ENCODE measurements at regions not wholly inside any gene's neighbourhood (a gene's known extent, or its start where the extent isn't known, plus 50 kb on each side); places are given as distances from the start of the nearest gene placed in this dataset.

- peak in 1 of 3 donors; percentile 52 for DNase-seq (ENCODE audit: low read depth in 2 of 3, low spot score in 2 of 3)
Measured at GRCh38 chr3:5787861-5788488, 600.5 kb downstream of the EDEM1 start.

- no peak for DNase-seq (ENCODE audit: low read depth in 2 of 3, low spot score in 2 of 3)
Measured at GRCh38 chr3:5788496-5788895, 601.0 kb downstream of the EDEM1 start.

GRCh38 chr3:5791558-5791957 lies 604.1 kb downstream of the EDEM1 start:
- DNase-seq (ENCODE audit: low read depth in 2 of 3, low spot score in 2 of 3), result no peak

GRCh38 chr3:5796541-5796940 lies 609.0 kb downstream of the EDEM1 start:
- DNase-seq (ENCODE audit: low read depth in 2 of 3, low spot score in 2 of 3), result no peak

DNA sequence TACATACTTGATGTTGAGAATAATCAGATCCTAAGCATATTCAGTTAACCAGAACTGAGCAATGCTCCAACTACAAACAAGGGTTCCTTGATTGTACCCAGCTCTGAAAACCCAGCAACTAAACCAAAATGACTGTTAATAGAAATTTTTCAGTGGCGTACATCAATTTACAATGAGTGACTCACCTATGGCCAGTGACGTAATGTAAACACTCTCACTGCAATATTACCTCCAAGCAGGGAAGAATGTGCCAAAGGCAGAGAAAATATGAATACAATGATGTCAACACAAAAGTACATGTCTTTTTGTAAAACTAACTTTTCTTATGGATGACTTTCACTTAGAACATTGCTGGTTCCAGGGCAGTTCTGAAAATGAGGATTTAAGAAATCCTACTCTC lies 611.3 kb downstream of the EDEM1 start:
- no peak for DNase-seq (ENCODE audit: low read depth in 2 of 3, low spot score in 2 of 3)

DNA sequence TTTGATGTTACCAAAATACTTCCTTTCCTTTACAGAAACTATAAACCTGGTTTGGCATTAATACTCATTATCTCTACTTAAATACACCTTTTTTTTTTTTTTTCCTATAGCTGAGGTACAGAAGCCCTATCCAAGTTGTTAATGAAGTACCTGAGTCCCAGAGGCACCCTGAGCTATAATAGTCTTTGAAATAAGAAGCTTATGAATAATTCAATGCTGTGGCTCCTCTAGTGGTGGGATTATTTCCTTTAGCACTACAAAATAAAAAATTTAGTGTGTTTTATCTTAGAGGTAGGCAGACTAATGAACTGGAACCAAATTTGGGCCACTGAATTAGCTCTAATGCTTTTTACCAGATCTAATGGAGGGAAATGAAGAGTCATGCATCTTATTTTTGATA lies 611.9 kb downstream of the EDEM1 start:
- DNase-seq (ENCODE audit: low read depth in 2 of 3, low spot score in 2 of 3), result no peak

- DNase-seq (ENCODE audit: low read depth in 2 of 3, low spot score in 2 of 3), result no peak
Measured at GRCh38 chr3:5800965-5801364, 613.5 kb downstream of the EDEM1 start.

DNA sequence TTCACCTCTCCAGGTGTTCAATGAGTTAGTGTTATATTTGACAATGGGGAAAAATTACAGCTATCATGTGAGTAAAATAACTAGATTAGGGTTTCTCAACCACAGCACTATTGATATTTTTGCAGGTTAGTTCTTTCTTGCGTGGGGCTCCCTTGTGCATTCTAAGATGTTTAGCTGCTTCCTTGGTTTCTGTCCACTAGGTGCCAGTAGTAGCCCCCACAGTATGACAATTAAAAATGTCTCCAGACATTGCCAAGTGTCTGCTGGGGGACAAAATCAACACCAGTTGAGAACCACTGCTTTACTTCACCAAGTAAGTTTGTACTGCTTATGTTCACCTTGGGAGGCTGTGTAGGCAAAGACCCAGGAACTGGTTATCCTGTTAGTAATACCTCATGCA lies 618.7 kb downstream of the EDEM1 start:
- DNase-seq (ENCODE audit: low read depth in 2 of 3, low spot score in 2 of 3), result peak in 1 of 3 donors; percentile 27

DNA sequence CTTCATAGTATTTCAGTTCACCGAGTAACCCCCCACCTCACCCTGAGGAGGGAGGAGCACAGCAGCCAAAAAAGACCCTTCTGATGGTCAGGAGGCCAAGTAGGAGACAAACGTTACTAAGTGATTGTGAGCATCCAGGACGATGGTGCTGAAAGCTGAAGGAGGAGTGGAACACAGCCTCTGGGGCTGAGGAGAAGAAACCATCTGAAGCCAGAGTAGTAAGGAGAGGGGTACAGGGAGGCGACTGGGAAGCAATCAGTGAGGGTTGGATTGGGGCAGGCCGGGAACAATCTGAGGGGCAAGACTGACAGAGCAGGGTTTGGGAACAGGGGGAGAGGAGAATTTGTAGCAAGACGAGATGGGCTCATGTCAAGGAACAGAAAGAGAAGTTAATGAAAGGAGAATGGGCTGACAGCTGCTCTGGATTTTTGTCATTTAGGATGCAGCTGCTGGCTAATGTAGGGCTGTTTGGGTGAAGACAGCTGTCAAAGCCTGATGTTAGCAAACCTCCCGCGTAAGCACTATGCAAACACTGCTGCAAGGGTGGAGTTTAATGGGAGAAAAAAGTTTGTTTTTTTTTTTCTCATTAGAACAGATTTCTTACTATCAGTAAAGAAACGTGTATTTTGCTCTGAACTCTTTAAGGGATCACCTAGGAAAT lies 622.2 kb downstream of the EDEM1 start:
- DNase-seq (ENCODE audit: low read depth in 2 of 3, low spot score in 2 of 3), result no peak

DNA sequence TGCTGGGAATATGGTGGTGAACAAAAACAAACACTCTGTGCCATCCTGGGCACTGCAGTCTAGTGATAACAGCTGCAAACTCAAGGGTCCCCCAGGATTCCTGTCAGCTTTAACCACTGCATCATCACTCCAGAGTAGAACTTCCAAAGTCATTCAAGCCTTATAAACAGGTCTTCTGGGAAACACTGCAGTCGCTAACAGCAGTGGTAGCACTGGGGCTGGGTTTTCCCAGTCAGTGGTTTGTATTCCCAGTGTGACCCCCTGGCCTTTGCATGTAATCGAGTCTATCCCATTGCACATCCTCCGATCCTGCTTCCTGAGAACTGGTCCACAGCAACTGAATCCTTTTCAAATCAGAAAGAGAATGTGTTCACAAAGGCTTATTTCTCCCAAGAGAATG lies 623.5 kb downstream of the EDEM1 start:
- DNase-seq (ENCODE audit: low read depth in 2 of 3, low spot score in 2 of 3), result no peak

DNA sequence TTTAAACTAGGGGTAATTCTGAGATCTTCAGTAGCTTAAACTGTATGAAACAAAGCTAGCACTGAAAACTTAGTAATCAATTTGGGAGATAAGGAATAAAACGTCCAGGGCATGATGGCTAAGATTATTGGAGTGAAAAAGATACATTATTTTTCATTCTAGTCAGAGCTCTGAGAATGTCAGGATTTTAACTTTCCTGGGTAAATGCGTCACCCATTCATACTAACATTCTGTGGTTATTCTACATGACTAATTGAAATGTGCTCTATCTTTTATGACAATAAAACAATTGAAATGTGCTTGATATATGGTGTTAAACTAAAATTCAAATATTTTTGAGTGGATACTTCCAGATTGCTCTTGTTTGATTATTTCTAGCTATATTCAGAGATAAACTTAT lies 626.0 kb downstream of the EDEM1 start:
- no peak for DNase-seq (ENCODE audit: low read depth in 2 of 3, low spot score in 2 of 3)

GRCh38 chr3:5822843-5823242 lies 635.3 kb downstream of the EDEM1 start:
- no peak for DNase-seq (ENCODE audit: low read depth in 2 of 3, low spot score in 2 of 3)

DNA sequence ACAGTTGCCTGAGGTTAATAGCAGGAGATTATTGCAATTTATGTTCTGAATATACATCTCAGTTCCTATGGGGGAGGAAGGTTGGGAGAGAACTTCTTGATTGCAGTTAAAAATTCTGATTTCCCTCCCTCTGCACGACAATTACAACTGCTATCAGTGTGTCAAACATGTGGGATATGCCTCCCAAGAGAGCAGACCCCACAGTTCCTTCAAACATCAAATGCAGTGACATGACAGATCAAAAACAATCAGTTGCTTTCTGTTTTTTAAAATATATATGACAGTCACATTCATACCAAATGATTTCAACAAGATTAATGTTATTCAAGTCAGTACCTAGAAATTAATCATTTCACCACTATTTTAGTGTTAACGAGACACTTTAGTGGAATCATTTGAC lies 639.0 kb downstream of the EDEM1 start:
- DNase-seq (ENCODE audit: low read depth in 2 of 3, low spot score in 2 of 3), result no peak

- no peak for DNase-seq (ENCODE audit: low read depth in 2 of 3, low spot score in 2 of 3)
Measured at GRCh38 chr3:5828251-5828650, 640.7 kb downstream of the EDEM1 start.

GRCh38 chr3:5840056-5840455 lies 652.5 kb downstream of the EDEM1 start:
- no peak for DNase-seq (ENCODE audit: low read depth in 2 of 3, low spot score in 2 of 3)

DNA sequence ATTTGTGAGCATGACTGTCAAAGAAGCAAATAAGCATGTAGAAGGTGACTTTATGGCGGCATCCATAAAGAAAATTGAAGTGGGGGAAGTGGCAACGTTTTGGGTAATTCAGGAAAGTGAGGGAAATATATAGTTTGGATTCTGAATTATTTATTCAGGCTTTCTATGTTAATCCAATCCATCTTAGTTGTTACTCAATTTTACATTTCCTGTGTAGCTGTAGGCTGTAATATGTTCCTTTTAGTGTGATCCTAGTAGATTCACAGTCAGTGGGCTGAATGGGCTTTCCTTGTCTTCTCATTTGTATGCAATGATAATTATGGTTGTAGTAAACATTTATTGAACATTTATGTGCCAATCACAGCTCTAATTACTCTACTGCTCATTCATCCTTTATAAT lies 654.1 kb downstream of the EDEM1 start:
- DNase-seq (ENCODE audit: low read depth in 2 of 3, low spot score in 2 of 3), result no peak

DNA sequence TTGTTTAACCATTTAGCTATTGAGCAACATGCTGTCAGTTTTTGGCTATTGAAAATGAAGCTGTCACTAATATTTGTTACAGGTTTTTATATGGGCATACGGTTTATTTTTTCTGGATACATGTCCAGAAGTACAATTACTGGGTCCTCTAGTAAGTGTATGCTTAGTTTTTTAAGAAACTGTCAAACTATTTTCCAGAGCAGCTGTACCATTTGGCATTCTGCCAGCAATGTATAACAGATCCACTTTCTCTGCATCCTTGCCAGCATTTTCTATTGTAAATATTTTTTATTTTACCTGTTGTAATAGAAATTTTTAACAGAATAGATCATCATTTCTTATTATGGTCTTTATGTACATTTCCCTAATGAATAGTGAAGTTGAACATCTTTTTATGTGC lies 658.8 kb downstream of the EDEM1 start:
- DNase-seq (ENCODE audit: low read depth in 2 of 3, low spot score in 2 of 3), result peak in 1 of 3 donors; percentile 0

- no peak for DNase-seq (ENCODE audit: low read depth in 2 of 3, low spot score in 2 of 3)
Measured at GRCh38 chr3:5861151-5861550, 673.6 kb downstream of the EDEM1 start.

DNA sequence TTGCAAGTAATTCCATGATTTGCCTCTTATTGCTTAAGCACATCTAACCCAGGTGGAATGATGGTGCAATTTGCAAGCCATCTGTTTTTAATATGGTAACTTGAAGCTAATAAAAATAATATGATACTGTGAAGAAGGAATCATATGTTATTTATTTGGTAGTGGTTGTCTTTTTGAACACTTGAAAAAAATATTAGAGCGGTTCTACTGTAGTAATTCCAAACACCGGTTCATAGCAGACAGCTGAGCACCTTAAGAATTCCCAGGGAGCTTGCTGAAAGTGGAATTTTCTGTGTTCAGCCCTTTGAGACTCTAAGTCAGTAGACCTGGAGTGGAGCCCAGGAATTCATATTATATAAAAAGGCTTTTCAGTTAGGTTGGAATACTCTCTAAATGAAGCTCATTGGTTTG lies 687.4 kb downstream of the EDEM1 start:
- no peak for DNase-seq (ENCODE audit: low read depth in 2 of 3, low spot score in 2 of 3)

DNA sequence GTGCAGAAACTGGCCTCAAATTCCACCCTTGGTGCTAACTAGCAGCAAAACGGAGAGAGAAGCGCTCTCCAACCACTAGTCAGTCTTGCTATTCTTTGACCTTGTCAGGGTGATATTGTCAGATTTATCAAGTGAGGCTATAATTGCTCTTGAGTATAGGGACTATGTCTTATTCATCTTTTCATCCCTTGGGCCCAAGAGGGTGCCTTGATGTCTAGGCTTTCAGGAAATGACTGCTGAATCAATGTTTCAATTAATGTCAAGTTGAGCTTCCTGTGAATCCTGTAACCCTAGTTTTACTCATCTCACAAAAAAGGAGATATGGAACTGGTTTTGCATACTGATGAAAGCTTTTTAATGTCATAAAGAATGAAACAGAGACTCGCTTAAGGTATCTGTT lies 701.3 kb downstream of the EDEM1 start:
- no peak for DNase-seq (ENCODE audit: low read depth in 2 of 3, low spot score in 2 of 3)

DNA sequence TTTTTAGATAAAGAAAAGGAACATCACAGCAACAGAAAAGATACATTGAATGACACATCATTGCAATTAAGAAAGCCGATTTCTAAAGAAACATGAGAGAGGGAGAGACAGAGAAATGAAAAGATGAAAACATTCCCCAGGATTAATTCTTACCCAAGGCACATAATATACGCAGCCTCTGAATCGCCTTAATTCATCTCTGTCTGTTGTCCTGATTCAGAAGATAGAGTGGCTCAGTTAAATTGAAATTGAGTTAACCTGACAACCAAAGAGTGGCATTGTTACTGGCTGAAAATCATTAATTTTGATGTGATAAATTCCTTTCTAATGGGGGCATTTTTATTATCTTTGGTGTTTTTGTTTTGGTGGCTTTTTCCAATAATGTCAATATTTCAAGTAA lies 701.9 kb downstream of the EDEM1 start:
- DNase-seq (ENCODE audit: low read depth in 2 of 3, low spot score in 2 of 3), result no peak

- no peak for DNase-seq (ENCODE audit: low read depth in 2 of 3, low spot score in 2 of 3)
Measured at GRCh38 chr3:5891711-5892110, 704.2 kb downstream of the EDEM1 start.

- DNase-seq (ENCODE audit: low read depth in 2 of 3, low spot score in 2 of 3), result no peak
Measured at GRCh38 chr3:5898106-5898505, 710.6 kb downstream of the EDEM1 start.
